GM23338 (cell line): ENCODE measurements at regions not wholly inside any gene's neighbourhood (a gene's known extent, or its start where the extent isn't known, plus 50 kb on each side); places are given as distances from the start of the nearest gene placed in this dataset.
A peak's percentile ranks its signal among the peaks of the same experiment; 100 is the strongest.

Experiments
- ATAC-seq: fragments of 200-7000 bp; cut with Tn5 transposase; 3 replicates; pipeline ENCODE4 v1.9.1; 2020
- DNase-seq: peaks from one replicate; pipeline ENCODE4 v3.0.0-alpha.2; 2015; ENCODE audit warnings: low spot score
- H2AFZ ChIP-seq: fragments of 200-600 bp; sonication (generic); 2 replicates; pipeline ENCODE4 v1.8.0; 2016; ENCODE audit warnings: antibody characterized with exemption, mild to moderate bottlenecking, moderate library complexity
- H3F3A ChIP-seq: fragments of 200-600 bp; sonication (generic); replicated peaks from 2 replicates; pipeline ENCODE4 v1.8.0; 2017; ENCODE audit warnings: antibody characterized with exemption, mixed run types, low read depth
- H3K27ac ChIP-seq: fragments of 200-600 bp; sonication (generic); 2 replicates; pipeline ENCODE4 v1.6.1; 2016; ENCODE audit warnings: low read depth
- H3K27me3 ChIP-seq: fragments of 200-600 bp; sonication (generic); 2 replicates; pipeline ENCODE4 v1.8.0; 2016; ENCODE audit warnings: mild to moderate bottlenecking, mixed run types, moderate library complexity; ENCODE audit not compliant: insufficient read depth
- H3K36me3 ChIP-seq: fragments of 200-600 bp; sonication (generic); 2 replicates; pipeline ENCODE4 v1.8.0; 2016; ENCODE audit warnings: mild to moderate bottlenecking; ENCODE audit not compliant: insufficient read depth
- H3K4me1 ChIP-seq: fragments of 200-600 bp; sonication (generic); 2 replicates; pipeline ENCODE4 v1.8.0; 2016; ENCODE audit warnings: mild to moderate bottlenecking, moderate library complexity; ENCODE audit not compliant: insufficient read depth
- H3K4me2 ChIP-seq: fragments of 200-600 bp; sonication (generic); 2 replicates; pipeline ENCODE4 v1.7.1; 2017; ENCODE audit warnings: mixed run types
- H3K4me3 ChIP-seq: fragments of 200-600 bp; sonication (generic); 2 replicates; pipeline ENCODE4 v1.6.1; 2016; ENCODE audit warnings: mixed run types
- H3K79me2 ChIP-seq: fragments of 200-600 bp; sonication (generic); replicated peaks from 2 replicates; pipeline ENCODE4 v1.8.0; 2017; ENCODE audit warnings: mild to moderate bottlenecking; ENCODE audit not compliant: insufficient read depth
- H3K9me2 ChIP-seq: fragments of 200-600 bp; sonication (generic); 2 replicates; pipeline ENCODE4 v1.8.0; 2017; ENCODE audit not compliant: insufficient read depth
- H4K20me1 ChIP-seq: fragments of 200-600 bp; sonication (generic); replicated peaks from 2 replicates; pipeline ENCODE4 v1.8.0; 2017; ENCODE audit warnings: mild to moderate bottlenecking; ENCODE audit not compliant: insufficient read depth
- H3K27ac Mint-ChIP-seq: 2 replicates; pipeline ENCODE4 v1.8.0; 2020; ENCODE audit warnings: inconsistent platforms, mild to moderate bottlenecking, moderate library complexity, mixed read lengths
- H3K27me3 Mint-ChIP-seq: 3 replicates; pipeline ENCODE4 v1.8.0; 2022; ENCODE audit warnings: low read depth, mild to moderate bottlenecking, moderate library complexity, mixed read lengths, inconsistent platforms; ENCODE audit not compliant: insufficient read depth, poor library complexity
- H3K36me3 Mint-ChIP-seq: 3 replicates; pipeline ENCODE4 v1.8.0; 2021; ENCODE audit warnings: low read depth, mild to moderate bottlenecking, inconsistent platforms, moderate library complexity, mixed read lengths
- H3K4me1 Mint-ChIP-seq: 3 replicates; pipeline ENCODE4 v1.8.0; 2020; ENCODE audit warnings: mild to moderate bottlenecking, inconsistent platforms, mixed read lengths
- H3K4me3 Mint-ChIP-seq: 3 replicates; pipeline ENCODE4 v1.8.0; 2021; ENCODE audit warnings: moderate library complexity, mild to moderate bottlenecking, inconsistent platforms, mixed read lengths
- H3K9me3 Mint-ChIP-seq: 3 replicates; pipeline ENCODE4 v1.8.0; 2020; ENCODE audit warnings: moderate library complexity, mild to moderate bottlenecking, inconsistent platforms, mixed read lengths
- EZH2 ChIP-seq: fragments of 200-600 bp; sonication (generic); IDR thresholded peaks from one replicate; pipeline ENCODE4 v1.8.0; 2017; ENCODE audit warnings: antibody characterized with exemption, mild to moderate bottlenecking, low read depth; ENCODE audit not compliant: unreplicated experiment
- EZH2phosphoT487 ChIP-seq: fragments of 200-600 bp; sonication (generic); IDR thresholded peaks from one replicate; pipeline ENCODE4 v1.8.1; 2018; ENCODE audit warnings: antibody characterized with exemption; ENCODE audit not compliant: unreplicated experiment
- JUNB ChIP-seq: IDR thresholded peaks from one replicate; pipeline ENCODE4 v1.6.1; 2016; ENCODE audit warnings: antibody characterized with exemption; ENCODE audit not compliant: unreplicated experiment
- NANOG ChIP-seq: IDR thresholded peaks from 2 replicates; pipeline ENCODE4 v1.6.1; 2016; ENCODE audit warnings: antibody characterized with exemption, borderline replicate concordance
- ZNF114 ChIP-seq: fragments of 250-450 bp; sonication (Bioruptor Pico); IDR thresholded peaks from 2 replicates; pipeline ENCODE4 v1.5.0; 2020; ENCODE audit warnings: mild to moderate bottlenecking, moderate library complexity
- TF ChIP-seq, protein P1 (sequence below): IDR thresholded peaks from one replicate; pipeline ENCODE4 v1.6.1; 2018; ENCODE audit warnings: antibody characterized with exemption; ENCODE audit not compliant: unreplicated experiment
- TF ChIP-seq, protein P2 (sequence below): fragments of 250-450 bp; sonication (Bioruptor Pico); IDR thresholded peaks from 2 replicates; pipeline ENCODE4 v1.5.0; 2020; ENCODE audit warnings: mild to moderate bottlenecking, moderate library complexity
- TF ChIP-seq, protein P3 (sequence below): IDR thresholded peaks from 2 replicates; pipeline ENCODE4 v1.6.1; 2016; ENCODE audit warnings: antibody characterized with exemption

DNA sequence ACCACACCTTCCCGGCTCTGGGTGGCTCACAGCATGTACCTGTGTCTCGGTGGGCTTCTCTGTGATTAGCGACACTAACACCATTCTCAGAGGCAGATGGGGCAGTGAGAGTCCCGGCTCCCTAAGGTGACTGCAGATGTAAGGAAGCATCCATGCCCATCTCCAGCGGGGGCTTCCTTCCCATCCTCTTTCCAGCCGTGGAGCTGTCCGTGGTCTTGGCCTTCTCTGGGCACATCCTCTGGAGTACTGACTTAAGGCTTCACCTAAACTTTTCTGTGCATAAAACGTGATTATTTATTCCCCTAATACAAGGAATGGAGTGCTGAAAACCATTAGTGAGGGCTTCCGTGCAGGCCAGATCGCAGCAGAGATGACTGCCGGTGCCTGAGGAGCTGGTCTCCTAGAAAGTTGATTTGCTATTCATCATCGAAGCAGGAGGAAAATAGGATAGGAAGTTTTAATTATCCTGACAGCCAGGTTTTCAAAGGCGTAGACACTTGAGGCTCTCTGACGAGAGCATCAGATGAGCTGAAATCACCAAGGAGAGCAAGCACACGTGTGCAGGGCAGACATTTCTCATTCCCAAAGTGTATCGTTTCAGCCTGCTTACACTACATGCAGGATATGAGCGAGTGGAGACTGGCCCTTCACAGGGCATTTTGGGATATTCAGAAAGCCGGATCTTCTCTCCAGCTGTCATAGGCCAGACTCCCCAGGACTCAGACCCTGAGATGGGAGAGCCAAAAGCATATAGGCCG is 186.1 kb upstream of the SALL3 start:
- no peak overlapping the region for H3K27ac Mint-ChIP-seq
- Histone ChIP-seq H3K27me3 (no peaks in the 10 kb centered on the region), H2AFZ (no peak overlapping the region), H3K36me3 (no peaks in the 10 kb centered on the region), H3K4me2 (no peak overlapping the region), H3K27ac (no peak overlapping the region), H3K4me3 (no peak overlapping the region), H3K4me1 (no peaks in the 10 kb centered on the region), H4K20me1 (no peaks in the 10 kb centered on the region), H3K9me2 (no peaks in the 10 kb centered on the region), H3K79me2 (no peaks in the 10 kb centered on the region), H3F3A (no peaks in the 10 kb centered on the region)
- TF ChIP-seq EZH2phosphoT487, result no peak
- TF ChIP-seq, protein P1, sequence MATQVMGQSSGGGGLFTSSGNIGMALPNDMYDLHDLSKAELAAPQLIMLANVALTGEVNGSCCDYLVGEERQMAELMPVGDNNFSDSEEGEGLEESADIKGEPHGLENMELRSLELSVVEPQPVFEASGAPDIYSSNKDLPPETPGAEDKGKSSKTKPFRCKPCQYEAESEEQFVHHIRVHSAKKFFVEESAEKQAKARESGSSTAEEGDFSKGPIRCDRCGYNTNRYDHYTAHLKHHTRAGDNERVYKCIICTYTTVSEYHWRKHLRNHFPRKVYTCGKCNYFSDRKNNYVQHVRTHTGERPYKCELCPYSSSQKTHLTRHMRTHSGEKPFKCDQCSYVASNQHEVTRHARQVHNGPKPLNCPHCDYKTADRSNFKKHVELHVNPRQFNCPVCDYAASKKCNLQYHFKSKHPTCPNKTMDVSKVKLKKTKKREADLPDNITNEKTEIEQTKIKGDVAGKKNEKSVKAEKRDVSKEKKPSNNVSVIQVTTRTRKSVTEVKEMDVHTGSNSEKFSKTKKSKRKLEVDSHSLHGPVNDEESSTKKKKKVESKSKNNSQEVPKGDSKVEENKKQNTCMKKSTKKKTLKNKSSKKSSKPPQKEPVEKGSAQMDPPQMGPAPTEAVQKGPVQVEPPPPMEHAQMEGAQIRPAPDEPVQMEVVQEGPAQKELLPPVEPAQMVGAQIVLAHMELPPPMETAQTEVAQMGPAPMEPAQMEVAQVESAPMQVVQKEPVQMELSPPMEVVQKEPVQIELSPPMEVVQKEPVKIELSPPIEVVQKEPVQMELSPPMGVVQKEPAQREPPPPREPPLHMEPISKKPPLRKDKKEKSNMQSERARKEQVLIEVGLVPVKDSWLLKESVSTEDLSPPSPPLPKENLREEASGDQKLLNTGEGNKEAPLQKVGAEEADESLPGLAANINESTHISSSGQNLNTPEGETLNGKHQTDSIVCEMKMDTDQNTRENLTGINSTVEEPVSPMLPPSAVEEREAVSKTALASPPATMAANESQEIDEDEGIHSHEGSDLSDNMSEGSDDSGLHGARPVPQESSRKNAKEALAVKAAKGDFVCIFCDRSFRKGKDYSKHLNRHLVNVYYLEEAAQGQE, result peak; percentile 69
- ATAC-seq, result no peak
- H3K36me3 Mint-ChIP-seq, result peaks cover 42% of the 10 kb centered on the region
- no peaks in the 10 kb centered on the region; the same call in 2 of the 3 replicates for H3K4me1 Mint-ChIP-seq
- DNase-seq, result no peak
- H3K4me3 Mint-ChIP-seq, result no peak overlapping the region
- H3K9me3 Mint-ChIP-seq, result peaks cover 97% of the 10 kb centered on the region
- H3K27me3 Mint-ChIP-seq, result peaks cover 8% of the 10 kb centered on the region

DNA sequence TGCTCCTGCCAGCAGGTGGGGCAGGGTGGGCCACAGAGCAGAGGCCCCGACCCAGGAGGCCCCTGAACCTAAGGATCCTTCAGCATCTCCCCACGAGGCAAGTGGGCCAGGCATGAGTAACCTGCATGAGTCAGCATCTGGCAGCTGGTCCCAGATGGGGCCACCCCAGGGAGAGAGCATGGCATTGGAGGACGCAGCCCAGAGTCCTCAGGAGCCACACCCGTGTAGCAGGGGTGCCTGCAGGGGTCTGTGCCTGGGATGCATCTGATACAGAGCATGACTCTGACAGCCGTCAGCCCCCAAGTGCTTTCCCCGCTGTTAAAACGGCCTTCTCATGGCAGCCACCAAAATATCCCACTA is 185.6 kb upstream of the SALL3 start:
- Histone ChIP-seq H3K4me2 (no peak overlapping the region), H3K27me3 (no peaks in the 10 kb centered on the region), H3K27ac (no peak overlapping the region), H3K79me2 (no peaks in the 10 kb centered on the region), H3F3A (no peaks in the 10 kb centered on the region), H4K20me1 (no peaks in the 10 kb centered on the region), H3K4me3 (no peak overlapping the region), H3K36me3 (no peaks in the 10 kb centered on the region), H3K4me1 (no peaks in the 10 kb centered on the region), H3K9me2 (no peaks in the 10 kb centered on the region), H2AFZ (no peak overlapping the region)
- Mint-ChIP-seq H3K4me3 (no peak overlapping the region), H3K36me3 (peaks cover 39% of the 10 kb centered on the region), H3K27me3 (peaks cover 8% of the 10 kb centered on the region), H3K9me3 (peaks cover 97% of the 10 kb centered on the region), H3K4me1 (no peaks in the 10 kb centered on the region; the same call in 2 of the 3 replicates), H3K27ac (no peak overlapping the region)
- no peak for DNase-seq
- no peak for ATAC-seq
- no peak for TF ChIP-seq JUNB
- no peak for TF ChIP-seq EZH2phosphoT487
- no peak for TF ChIP-seq NANOG
- TF ChIP-seq, protein P2, sequence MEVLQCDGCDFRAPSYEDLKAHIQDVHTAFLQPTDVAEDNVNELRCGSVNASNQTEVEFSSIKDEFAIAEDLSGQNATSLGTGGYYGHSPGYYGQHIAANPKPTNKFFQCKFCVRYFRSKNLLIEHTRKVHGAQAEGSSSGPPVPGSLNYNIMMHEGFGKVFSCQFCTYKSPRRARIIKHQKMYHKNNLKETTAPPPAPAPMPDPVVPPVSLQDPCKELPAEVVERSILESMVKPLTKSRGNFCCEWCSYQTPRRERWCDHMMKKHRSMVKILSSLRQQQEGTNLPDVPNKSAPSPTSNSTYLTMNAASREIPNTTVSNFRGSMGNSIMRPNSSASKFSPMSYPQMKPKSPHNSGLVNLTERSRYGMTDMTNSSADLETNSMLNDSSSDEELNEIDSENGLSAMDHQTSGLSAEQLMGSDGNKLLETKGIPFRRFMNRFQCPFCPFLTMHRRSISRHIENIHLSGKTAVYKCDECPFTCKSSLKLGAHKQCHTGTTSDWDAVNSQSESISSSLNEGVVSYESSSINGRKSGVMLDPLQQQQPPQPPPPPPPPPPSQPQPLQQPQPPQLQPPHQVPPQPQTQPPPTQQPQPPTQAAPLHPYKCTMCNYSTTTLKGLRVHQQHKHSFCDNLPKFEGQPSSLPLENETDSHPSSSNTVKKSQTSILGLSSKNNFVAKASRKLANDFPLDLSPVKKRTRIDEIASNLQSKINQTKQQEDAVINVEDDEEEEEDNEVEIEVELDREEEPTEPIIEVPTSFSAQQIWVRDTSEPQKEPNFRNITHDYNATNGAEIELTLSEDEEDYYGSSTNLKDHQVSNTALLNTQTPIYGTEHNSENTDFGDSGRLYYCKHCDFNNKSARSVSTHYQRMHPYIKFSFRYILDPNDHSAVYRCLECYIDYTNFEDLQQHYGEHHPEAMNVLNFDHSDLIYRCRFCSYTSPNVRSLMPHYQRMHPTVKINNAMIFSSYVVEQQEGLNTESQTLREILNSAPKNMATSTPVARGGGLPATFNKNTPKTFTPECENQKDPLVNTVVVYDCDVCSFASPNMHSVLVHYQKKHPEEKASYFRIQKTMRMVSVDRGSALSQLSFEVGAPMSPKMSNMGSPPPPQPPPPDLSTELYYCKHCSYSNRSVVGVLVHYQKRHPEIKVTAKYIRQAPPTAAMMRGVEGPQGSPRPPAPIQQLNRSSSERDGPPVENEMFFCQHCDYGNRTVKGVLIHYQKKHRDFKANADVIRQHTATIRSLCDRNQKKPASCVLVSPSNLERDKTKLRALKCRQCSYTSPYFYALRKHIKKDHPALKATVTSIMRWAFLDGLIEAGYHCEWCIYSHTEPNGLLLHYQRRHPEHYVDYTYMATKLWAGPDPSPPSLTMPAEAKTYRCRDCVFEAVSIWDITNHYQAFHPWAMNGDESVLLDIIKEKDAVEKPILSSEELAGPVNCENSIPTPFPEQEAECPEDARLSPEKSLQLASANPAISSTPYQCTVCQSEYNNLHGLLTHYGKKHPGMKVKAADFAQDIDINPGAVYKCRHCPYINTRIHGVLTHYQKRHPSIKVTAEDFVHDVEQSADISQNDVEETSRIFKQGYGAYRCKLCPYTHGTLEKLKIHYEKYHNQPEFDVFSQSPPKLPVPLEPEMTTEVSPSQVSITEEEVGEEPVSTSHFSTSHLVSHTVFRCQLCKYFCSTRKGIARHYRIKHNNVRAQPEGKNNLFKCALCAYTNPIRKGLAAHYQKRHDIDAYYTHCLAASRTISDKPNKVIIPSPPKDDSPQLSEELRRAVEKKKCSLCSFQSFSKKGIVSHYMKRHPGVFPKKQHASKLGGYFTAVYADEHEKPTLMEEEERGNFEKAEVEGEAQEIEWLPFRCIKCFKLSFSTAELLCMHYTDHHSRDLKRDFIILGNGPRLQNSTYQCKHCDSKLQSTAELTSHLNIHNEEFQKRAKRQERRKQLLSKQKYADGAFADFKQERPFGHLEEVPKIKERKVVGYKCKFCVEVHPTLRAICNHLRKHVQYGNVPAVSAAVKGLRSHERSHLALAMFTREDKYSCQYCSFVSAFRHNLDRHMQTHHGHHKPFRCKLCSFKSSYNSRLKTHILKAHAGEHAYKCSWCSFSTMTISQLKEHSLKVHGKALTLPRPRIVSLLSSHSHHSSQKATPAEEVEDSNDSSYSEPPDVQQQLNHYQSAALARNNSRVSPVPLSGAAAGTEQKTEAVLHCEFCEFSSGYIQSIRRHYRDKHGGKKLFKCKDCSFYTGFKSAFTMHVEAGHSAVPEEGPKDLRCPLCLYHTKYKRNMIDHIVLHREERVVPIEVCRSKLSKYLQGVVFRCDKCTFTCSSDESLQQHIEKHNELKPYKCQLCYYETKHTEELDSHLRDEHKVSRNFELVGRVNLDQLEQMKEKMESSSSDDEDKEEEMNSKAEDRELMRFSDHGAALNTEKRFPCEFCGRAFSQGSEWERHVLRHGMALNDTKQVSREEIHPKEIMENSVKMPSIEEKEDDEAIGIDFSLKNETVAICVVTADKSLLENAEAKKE (CRISPR knock-in tag), result no peak
- TF ChIP-seq, protein P3, sequence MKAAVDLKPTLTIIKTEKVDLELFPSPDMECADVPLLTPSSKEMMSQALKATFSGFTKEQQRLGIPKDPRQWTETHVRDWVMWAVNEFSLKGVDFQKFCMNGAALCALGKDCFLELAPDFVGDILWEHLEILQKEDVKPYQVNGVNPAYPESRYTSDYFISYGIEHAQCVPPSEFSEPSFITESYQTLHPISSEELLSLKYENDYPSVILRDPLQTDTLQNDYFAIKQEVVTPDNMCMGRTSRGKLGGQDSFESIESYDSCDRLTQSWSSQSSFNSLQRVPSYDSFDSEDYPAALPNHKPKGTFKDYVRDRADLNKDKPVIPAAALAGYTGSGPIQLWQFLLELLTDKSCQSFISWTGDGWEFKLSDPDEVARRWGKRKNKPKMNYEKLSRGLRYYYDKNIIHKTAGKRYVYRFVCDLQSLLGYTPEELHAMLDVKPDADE, result no peak
- no peak for TF ChIP-seq ZNF114 (CRISPR knock-in tag)
- no peak for TF ChIP-seq EZH2
